HCT116 (cell line): ENCODE measurements at regions not wholly inside any gene's neighbourhood (a gene's known extent, or its start where the extent isn't known, plus 50 kb on each side); places are given as distances from the start of the nearest gene placed in this dataset.

ENCODE experiments used
- ATAC-seq: fragments of 200-7000 bp; cut with Tn5 transposase; 2 replicates; pipeline ENCODE4 v1.9.1; 2020; ENCODE audit warnings: mild to moderate bottlenecking, moderate library complexity
- BruUV-seq: library from RNA; stranded (reverse); fragments of 400-500 nt; replicated peaks from 2 replicates; lab custom pipeline; 2021; lab: Mats Ljungman, UMichigan
- CTCF ChIA-PET: fragments of 300-600 bp; sonication (Branson Sonifier 250); formaldehyde crosslinking; loops from one replicate; lab custom pipeline; 2021; ENCODE audit warnings: antibody characterized with exemption; lab: Charles Lee
- POLR2A ChIA-PET: fragments of 300-600, 350-600 bp; sonication (Branson Sonifier 250); formaldehyde crosslinking; loops from one replicate; lab custom pipeline; 2021; ENCODE audit warnings: antibody characterized with exemption; lab: Charles Lee
- RAD21 ChIA-PET, 2 experiments: fragments of 300-600 bp; sonication (Branson Sonifier 250); formaldehyde crosslinking; loops; one replicate each; lab custom pipeline; 2023; ENCODE audit warnings: low total read pairs in 2 of 2; ENCODE audit not compliant: uncharacterized antibody in 2 of 2, unreplicated experiment in 2 of 2, low non-redundant PET in 1 of 2; lab: Charles Lee
- DNase-seq: peaks from one replicate; pipeline ENCODE4 v3.0.0-alpha.2; 2010; ENCODE audit warnings: low read depth, low spot score
- H2AFZ ChIP-seq: fragments of 200-600 bp; shearing (Covaris generic), sonication (generic); 2 replicates; pipeline ENCODE4 v1.6.1; 2017; ENCODE audit warnings: low read depth, mixed run types, mixed read lengths, antibody characterized with exemption, low read length; ENCODE audit not compliant: poor library complexity, severe bottlenecking
- H3K27ac ChIP-seq: 2 replicates; pipeline ENCODE4 v1.5.1; 2012; ENCODE audit warnings: low read depth, low read length
- H3K27me3 ChIP-seq: fragments of 200-600 bp; sonication (generic); 2 replicates; pipeline ENCODE4 v1.6.1; 2016; ENCODE audit warnings: mixed run types, low read length, mixed read lengths; ENCODE audit not compliant: insufficient read depth
- H3K36me3 ChIP-seq, 2 experiments: fragments of 200-500 bp in 1 of 2; fragments of 200-600 bp in 1 of 2; sonication (Bioruptor generic) in 1 of 2; sonication (generic) in 1 of 2; 2 replicates each; pipeline versions ENCODE4 v1.5.1 to v1.6.1; 2014 to 2016; ENCODE audit warnings: low read length in 2 of 2, inconsistent platforms in 1 of 2, mixed read lengths in 1 of 2, mixed run types in 1 of 2; ENCODE audit not compliant: insufficient read depth in 2 of 2, control insufficient read depth in 1 of 2
- H3K4me1 ChIP-seq, 2 experiments: fragments of 200-600 bp in 1 of 2; sonication (generic) in 1 of 2; 2 replicates each; pipeline versions ENCODE4 v1.5.1 to v1.6.1; 2012 to 2017; ENCODE audit warnings: low read length in 2 of 2, inconsistent platforms in 1 of 2, mild to moderate bottlenecking in 1 of 2, mixed read lengths in 1 of 2, mixed run types in 1 of 2, moderate library complexity in 1 of 2; ENCODE audit not compliant: insufficient read depth in 2 of 2, control insufficient read depth in 1 of 2
- H3K4me2 ChIP-seq: fragments of 200-600 bp; sonication (generic); 2 replicates; pipeline ENCODE4 v1.6.1; 2017; ENCODE audit warnings: mixed run types, low read length, mixed read lengths
- H3K4me3 ChIP-seq, 2 experiments: fragments of 200-600 bp in 1 of 2; sonication (generic) in 1 of 2; replicated peaks in 1 of 2; 2 replicates each; pipeline ENCODE4 v1.5.1; 2011 to 2016; ENCODE audit warnings: low read length in 2 of 2, control low read depth in 1 of 2, low read depth in 1 of 2, mild to moderate bottlenecking in 1 of 2, mixed read lengths in 1 of 2, mixed run types in 1 of 2
- H3K79me2 ChIP-seq: fragments of 200-600 bp; sonication (generic); 2 replicates; pipeline ENCODE4 v1.6.1; 2017; ENCODE audit warnings: mild to moderate bottlenecking, mixed run types, low read length, moderate library complexity, mixed read lengths; ENCODE audit not compliant: insufficient read depth
- H3K9ac ChIP-seq: fragments of 200-600 bp; sonication (generic); 2 replicates; pipeline ENCODE4 v1.6.1; 2016; ENCODE audit warnings: low read length, mixed read lengths
- H3K9me2 ChIP-seq: fragments of 200-600 bp; sonication (generic), shearing (Covaris generic); 2 replicates; pipeline ENCODE4 v1.6.1; 2017; ENCODE audit warnings: mixed run types, mild to moderate bottlenecking, moderate library complexity; ENCODE audit not compliant: insufficient read depth
- H3K9me3 ChIP-seq, 2 experiments: fragments of 200-500 bp in 1 of 2; fragments of 200-600 bp in 1 of 2; sonication (Bioruptor generic) in 1 of 2; sonication (generic) in 1 of 2; 2 replicates each; pipeline ENCODE4 v1.6.1; 2014 to 2017; ENCODE audit warnings: low read length in 2 of 2, mixed read lengths in 2 of 2, inconsistent platforms in 1 of 2, low read depth in 1 of 2, mild to moderate bottlenecking in 1 of 2, mixed run types in 1 of 2, moderate library complexity in 1 of 2; ENCODE audit not compliant: control insufficient read depth in 1 of 2, insufficient read depth in 1 of 2
- H4K20me1 ChIP-seq: fragments of 200-600 bp; sonication (generic), shearing (Covaris generic); 2 replicates; pipeline ENCODE4 v1.6.1; 2017; ENCODE audit warnings: mixed run types, mild to moderate bottlenecking, moderate library complexity; ENCODE audit not compliant: insufficient read depth
- CBX3 ChIP-seq: IDR thresholded peaks from 2 replicates; pipeline ENCODE4 v1.6.1; 2012; ENCODE audit warnings: low read depth
- CEBPB ChIP-seq: IDR thresholded peaks from 2 replicates; pipeline ENCODE4 v1.6.1; 2012; ENCODE audit warnings: low read depth
- ELF1 ChIP-seq: IDR thresholded peaks from 2 replicates; pipeline ENCODE4 v1.6.1; 2012; ENCODE audit warnings: low read depth, borderline replicate concordance
- EZH2 ChIP-seq: fragments of 200-600 bp; sonication (generic); IDR thresholded peaks from 2 replicates; pipeline ENCODE4 v1.6.1; 2017; ENCODE audit warnings: antibody characterized with exemption, mixed run types
- EZH2phosphoT487 ChIP-seq: fragments of 200-600 bp; IDR thresholded peaks from 2 replicates; pipeline ENCODE4 v1.6.1; 2018; ENCODE audit warnings: antibody characterized with exemption, borderline replicate concordance
- FOSL1 ChIP-seq: IDR thresholded peaks from 2 replicates; pipeline ENCODE4 v1.6.1; 2012; ENCODE audit warnings: low read depth
- JUND ChIP-seq: IDR thresholded peaks from 2 replicates; pipeline ENCODE4 v1.6.1; 2012
- POLR2A ChIP-seq: IDR thresholded peaks from 2 replicates; pipeline ENCODE4 v1.7.0; 2011; ENCODE audit warnings: borderline replicate concordance; ENCODE audit not compliant: insufficient read depth, insufficient read length; ENCODE audit errors: extremely low read depth
- POLR2AphosphoS5 ChIP-seq: IDR thresholded peaks from 2 replicates; pipeline ENCODE4 v1.6.1; 2011; ENCODE audit warnings: mild to moderate bottlenecking, low read depth, low read length, moderate library complexity
- RAD21 ChIP-seq: IDR thresholded peaks from 2 replicates; pipeline ENCODE4 v1.6.1; 2012; ENCODE audit warnings: low read depth, mild to moderate bottlenecking
- SIN3A ChIP-seq: IDR thresholded peaks from 2 replicates; pipeline ENCODE4 v1.6.1; 2012; ENCODE audit warnings: low read depth
- SRF ChIP-seq: IDR thresholded peaks from 2 replicates; pipeline ENCODE4 v1.6.1; 2012; ENCODE audit warnings: low read depth
- YY1 ChIP-seq: IDR thresholded peaks from 2 replicates; pipeline ENCODE4 v1.6.1; 2011; ENCODE audit warnings: low read length, low read depth, moderate library complexity, mild to moderate bottlenecking; ENCODE audit not compliant: insufficient replicate concordance; ENCODE audit errors: extremely low read depth
- ZNF274 ChIP-seq: fragments of 200-500 bp; sonication (Bioruptor generic); IDR thresholded peaks from 2 replicates; pipeline ENCODE4 v1.6.1; 2014; ENCODE audit warnings: mild to moderate bottlenecking, low read depth, low read length, inconsistent platforms
- intact Hi-C: fragments of 100-400 bp; cut with micrococcal nuclease; formaldehyde crosslinking; loops from 2 replicates; pipeline ENCODE4 v1.10.0; 2022
- TF ChIP-seq, protein P1 (sequence below), 3 experiments: fragments of 200-600 bp in 1 of 3; sonication (generic) in 1 of 3; IDR thresholded peaks in 2 of 3; conservative IDR thresholded peaks in 1 of 3; 2 replicates each; pipeline ENCODE4 v1.5.1; 2012 to 2017; ENCODE audit warnings: low read depth in 2 of 3, low read length in 2 of 3, antibody characterized with exemption in 1 of 3, borderline replicate concordance in 1 of 3, control low read depth in 1 of 3, mild to moderate bottlenecking in 1 of 3, mixed read lengths in 1 of 3, mixed run types in 1 of 3, moderate library complexity in 1 of 3; ENCODE audit not compliant: insufficient read depth in 1 of 3
- TF ChIP-seq, protein P2 (sequence below): IDR thresholded peaks from 2 replicates; pipeline ENCODE4 v1.6.1; 2012
- TF ChIP-seq, protein P3 (sequence below): IDR thresholded peaks from 2 replicates; pipeline ENCODE4 v1.6.1; 2011; ENCODE audit warnings: mild to moderate bottlenecking, low read length, moderate library complexity; ENCODE audit not compliant: insufficient replicate concordance; ENCODE audit errors: extremely low read depth
- TF ChIP-seq, protein P4 (sequence below): IDR thresholded peaks from 2 replicates; pipeline ENCODE4 v1.6.1; 2012

DNA sequence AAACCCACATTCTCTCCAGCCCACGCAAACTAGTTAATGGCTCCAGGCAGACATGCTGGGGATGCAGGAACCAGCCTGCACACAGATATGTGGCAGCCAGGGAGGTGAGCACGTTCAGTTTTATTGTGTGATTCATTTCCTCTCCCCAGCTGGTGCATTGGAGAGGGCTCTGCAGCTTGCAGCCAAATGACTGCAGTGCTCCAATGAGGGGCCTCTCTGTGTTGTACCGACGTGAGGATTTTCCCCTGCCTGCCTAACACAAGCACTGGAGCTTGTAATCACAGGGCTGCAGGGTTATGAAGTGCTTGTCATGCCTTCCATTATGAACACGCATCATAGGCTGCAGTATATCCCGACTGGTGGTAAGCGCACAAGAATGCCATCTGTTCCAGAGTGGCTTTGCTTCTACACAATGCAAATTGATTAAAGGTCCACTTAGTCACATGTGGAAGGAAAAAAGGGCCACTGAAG lies 92.3 kb upstream of the THUMPD2 start:
- ATAC-seq (no peak), DNase-seq (no peak)
- H3K4me3 ChIP-seq = no peak overlapping the region
- H3K9ac ChIP-seq = no peak overlapping the region
- no peak overlapping the region for H2AFZ ChIP-seq
- no peak overlapping the region for H3K27ac ChIP-seq
- no peaks in the 10 kb centered on the region for H4K20me1 ChIP-seq
- BruUV-seq = no TSS peak
- H3K79me2 ChIP-seq = no peaks in the 10 kb centered on the region
- no peaks in the 10 kb centered on the region for H3K27me3 ChIP-seq
- ChIA-PET POLR2A (no interaction called here), CTCF (no interaction called here), RAD21 (no interaction called here)
- no peak for TF ChIP-seq SIN3A
- TF ChIP-seq YY1 = no peak
- no peak for TF ChIP-seq JUND
- TF ChIP-seq POLR2AphosphoS5 = no peak
- TF ChIP-seq CBX3 = no peak
- TF ChIP-seq FOSL1 = no peak
- no peak for TF ChIP-seq EZH2phosphoT487
- TF ChIP-seq, protein P1, sequence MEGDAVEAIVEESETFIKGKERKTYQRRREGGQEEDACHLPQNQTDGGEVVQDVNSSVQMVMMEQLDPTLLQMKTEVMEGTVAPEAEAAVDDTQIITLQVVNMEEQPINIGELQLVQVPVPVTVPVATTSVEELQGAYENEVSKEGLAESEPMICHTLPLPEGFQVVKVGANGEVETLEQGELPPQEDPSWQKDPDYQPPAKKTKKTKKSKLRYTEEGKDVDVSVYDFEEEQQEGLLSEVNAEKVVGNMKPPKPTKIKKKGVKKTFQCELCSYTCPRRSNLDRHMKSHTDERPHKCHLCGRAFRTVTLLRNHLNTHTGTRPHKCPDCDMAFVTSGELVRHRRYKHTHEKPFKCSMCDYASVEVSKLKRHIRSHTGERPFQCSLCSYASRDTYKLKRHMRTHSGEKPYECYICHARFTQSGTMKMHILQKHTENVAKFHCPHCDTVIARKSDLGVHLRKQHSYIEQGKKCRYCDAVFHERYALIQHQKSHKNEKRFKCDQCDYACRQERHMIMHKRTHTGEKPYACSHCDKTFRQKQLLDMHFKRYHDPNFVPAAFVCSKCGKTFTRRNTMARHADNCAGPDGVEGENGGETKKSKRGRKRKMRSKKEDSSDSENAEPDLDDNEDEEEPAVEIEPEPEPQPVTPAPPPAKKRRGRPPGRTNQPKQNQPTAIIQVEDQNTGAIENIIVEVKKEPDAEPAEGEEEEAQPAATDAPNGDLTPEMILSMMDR (IDR thresholded peaks at IDR 0.05 in 2 of 3, conservative IDR thresholded peaks at IDR 0.05 in 1 of 3; ENCODE audit: borderline replicate concordance in 1 of 3, insufficient read depth in 1 of 3, low read depth in 2 of 3, low read length in 2 of 3) = no peak
- TF ChIP-seq, protein P2, sequence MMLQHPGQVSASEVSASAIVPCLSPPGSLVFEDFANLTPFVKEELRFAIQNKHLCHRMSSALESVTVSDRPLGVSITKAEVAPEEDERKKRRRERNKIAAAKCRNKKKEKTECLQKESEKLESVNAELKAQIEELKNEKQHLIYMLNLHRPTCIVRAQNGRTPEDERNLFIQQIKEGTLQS = no peak
- TF ChIP-seq ELF1 = no peak
- TF ChIP-seq RAD21 = no peak
- TF ChIP-seq SRF = no peak
- no peak for TF ChIP-seq POLR2A
- TF ChIP-seq, protein P3, sequence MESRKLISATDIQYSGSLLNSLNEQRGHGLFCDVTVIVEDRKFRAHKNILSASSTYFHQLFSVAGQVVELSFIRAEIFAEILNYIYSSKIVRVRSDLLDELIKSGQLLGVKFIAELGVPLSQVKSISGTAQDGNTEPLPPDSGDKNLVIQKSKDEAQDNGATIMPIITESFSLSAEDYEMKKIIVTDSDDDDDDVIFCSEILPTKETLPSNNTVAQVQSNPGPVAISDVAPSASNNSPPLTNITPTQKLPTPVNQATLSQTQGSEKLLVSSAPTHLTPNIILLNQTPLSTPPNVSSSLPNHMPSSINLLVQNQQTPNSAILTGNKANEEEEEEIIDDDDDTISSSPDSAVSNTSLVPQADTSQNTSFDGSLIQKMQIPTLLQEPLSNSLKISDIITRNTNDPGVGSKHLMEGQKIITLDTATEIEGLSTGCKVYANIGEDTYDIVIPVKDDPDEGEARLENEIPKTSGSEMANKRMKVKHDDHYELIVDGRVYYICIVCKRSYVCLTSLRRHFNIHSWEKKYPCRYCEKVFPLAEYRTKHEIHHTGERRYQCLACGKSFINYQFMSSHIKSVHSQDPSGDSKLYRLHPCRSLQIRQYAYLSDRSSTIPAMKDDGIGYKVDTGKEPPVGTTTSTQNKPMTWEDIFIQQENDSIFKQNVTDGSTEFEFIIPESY = no peak
- no peak for TF ChIP-seq EZH2
- no peak for TF ChIP-seq ZNF274
- TF ChIP-seq, protein P4, sequence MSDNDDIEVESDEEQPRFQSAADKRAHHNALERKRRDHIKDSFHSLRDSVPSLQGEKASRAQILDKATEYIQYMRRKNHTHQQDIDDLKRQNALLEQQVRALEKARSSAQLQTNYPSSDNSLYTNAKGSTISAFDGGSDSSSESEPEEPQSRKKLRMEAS = no peak
- no peak for TF ChIP-seq CEBPB
- intact Hi-C loops = no loop called here
- H3K4me2 ChIP-seq = no peak overlapping the region
- no peaks in the 10 kb centered on the region for H3K9me3 ChIP-seq
- no peaks in the 10 kb centered on the region for H3K4me1 ChIP-seq
- H3K9me2 ChIP-seq = no peaks in the 10 kb centered on the region
- no peaks in the 10 kb centered on the region for H3K36me3 ChIP-seq
